Activated CD4-positive, alpha-beta T cell treated with anti-CD3 and anti-CD28 coated beads, Interleukin-2, amount 50 U/mL, for 4 hours (primary cell): ENCODE measurements at regions not wholly inside any gene's neighbourhood (a gene's known extent, or its start where the extent isn't known, plus 50 kb on each side); places are given as distances from the start of the nearest gene placed in this dataset.

ENCODE experiments used
- DNase-seq, 2 experiments: peaks; one replicate each; pipeline ENCODE4 v3.0.0-alpha.2; 2020

DNA sequence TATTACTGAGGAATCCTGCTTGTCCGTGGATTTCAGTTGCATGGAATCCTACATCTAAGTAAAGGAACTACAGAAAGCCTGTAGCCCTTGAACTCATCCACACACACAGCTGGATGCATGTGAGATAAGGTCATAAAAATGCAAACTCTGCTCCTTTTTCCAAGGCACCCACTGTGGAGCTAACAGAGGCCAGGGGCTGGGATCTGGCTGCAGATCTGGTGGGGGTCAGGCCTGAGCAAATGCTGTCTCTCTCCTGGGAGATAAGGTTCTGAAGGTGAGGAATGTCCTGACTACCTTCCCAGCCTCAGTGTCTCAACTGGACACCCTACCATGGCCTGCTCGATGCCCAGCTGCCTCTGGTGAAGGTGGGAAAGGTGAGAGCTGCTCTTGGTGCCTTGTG lies 321.5 kb downstream of the LRFN2 start:
- no peak for DNase-seq

DNA sequence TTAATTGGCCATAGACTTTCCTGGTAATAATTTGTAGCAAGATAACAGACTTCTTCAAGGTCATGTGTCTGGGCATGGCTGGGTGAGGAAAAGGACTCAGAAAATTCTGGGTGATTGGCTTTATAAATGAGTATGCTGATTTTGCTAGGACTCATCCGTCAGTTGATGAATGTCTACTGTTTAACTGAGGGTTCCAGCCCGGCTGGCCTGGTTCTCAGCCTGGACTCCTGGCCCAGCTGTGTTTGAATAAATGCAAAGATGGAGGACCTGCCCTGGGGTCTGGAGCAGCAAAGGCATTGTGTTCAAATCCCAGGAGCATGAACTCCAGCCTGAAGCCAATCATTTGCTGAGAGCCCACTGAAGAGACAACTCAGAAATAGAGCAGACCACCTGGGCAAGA lies 323.2 kb downstream of the LRFN2 start:
- no peak for DNase-seq

DNA sequence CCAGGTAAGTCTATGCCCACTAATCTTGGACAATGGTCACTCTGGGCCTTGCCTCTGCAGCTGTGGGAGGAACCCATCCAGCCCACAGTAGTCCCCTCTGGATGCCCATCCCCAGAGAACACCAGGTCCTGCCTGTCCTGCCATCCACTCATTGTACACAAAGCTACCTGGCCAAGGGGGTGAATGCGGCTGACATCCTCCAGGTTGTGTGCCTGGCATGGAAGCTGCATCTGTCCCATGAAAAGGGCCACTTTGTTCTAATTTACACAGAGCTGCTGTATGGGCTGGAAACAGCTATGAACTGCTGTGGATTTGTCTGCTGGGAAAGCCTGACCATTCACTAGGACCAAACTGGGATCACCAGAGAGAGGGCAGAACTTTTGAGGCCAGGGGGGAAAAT lies 324.8 kb downstream of the LRFN2 start:
- DNase-seq, result no peak

DNA sequence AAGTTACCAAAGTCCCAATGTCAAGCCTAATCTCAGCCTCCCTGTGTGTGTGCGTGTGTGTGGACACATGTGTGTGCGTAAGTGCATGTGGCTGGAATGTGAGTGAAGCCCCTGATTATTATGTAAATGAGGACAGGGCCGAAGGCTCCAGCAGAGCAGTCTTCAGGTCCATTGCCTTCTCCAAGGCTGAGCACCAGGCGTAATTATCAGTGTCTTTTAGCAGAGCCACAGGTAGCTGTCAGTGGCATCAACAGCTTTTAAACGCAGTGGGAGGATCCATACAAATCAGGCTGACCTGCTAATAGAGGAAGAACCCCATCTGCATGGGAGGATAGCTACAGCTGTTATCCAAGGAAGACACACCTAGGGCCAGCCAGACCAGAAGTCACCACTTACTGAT lies 324.3 kb upstream of the MOCS1 start:
- DNase-seq, result no peak

DNA sequence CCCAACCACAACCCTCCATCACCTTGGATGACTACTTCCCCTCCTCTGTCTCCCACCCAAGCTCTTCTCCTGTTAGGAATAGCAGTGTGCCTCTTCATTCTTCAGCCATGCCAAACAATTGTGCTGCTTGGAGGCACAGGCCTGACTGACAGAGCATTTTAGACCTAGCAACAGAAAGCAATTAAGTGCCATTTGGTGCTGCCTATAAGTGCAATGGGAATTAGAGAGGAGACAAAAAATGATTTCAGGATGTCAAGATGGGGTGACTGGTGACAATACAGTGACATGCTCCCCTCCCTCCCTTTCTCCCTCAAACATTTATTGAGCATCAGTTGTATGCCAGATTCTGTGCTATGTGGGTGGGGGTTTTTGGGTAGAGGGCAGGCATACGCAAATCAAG lies 322.6 kb upstream of the MOCS1 start:
- no peak for DNase-seq

DNA sequence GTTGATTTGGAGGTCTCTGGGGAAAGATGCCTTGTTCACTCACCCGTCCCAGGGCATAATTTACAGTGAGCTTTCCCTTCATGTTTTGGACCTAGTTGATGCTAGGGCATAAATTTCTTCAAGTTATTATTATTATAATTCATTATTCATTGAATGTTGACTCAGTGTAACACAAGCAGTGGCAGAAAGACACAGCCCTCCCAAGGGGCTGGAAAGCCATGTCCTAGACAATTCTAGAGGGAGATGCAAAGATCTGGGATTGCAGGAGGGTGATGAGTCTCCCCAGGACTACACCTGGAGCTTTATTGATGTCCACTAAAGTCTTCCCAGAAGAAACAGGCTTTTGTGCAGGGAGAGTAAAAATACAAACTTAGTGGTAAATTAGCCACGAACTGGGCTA lies 322.0 kb upstream of the MOCS1 start:
- no peak for DNase-seq

DNA sequence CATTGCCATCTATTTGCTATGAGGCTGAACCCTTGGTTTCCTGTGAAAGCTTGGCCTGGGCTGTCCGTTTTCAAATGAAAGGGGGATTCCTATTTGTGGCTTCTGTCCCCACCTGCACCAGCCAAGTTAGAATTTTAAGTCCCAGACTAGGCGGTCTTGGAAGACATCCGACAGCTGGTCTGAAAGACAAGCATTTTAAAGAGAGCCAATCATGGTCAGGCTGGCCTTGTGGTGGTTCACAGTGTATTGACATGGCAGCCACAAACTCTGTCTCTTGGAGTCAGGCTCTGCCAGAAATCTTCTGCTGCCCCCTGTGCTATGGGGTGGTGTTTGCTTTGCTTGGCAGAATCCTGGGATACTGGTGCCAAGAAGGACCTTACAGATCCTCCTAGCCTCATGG lies 319.2 kb upstream of the MOCS1 start:
- DNase-seq, result no peak

DNA sequence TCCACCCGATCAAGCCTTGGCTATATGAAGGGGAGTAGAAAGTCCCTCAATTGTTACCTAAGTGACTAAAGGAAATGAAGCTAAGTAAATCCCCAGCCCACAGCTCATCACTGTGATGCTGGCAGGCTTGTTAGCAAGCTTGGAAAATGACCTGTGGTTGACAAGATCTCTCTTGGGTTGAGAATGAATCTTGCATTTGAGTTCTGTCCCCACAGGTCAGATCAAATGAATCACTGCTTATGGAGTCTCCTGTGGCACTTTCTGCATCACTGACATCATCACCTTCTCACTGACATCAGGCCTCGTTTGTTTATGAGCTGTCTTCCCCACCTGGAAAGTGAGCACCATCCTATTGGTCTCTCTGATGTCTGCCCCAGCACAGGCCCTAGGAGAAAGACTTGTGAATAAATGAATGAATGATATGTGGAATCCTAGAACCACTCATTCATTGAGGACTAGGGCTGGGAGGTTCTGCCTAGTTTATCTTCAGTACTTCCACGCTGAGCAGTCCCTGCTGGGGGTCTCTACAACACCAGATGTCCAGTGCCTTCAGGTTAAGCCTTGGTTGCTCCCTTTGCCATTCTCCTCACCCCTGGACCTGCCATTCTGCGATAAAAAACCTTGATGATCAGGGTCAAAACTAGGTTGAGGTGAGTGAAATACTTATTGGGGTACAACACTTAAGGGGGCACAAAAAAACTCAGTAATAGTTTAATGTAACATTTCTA lies 318.4 kb upstream of the MOCS1 start:
- DNase-seq, result no peak

DNA sequence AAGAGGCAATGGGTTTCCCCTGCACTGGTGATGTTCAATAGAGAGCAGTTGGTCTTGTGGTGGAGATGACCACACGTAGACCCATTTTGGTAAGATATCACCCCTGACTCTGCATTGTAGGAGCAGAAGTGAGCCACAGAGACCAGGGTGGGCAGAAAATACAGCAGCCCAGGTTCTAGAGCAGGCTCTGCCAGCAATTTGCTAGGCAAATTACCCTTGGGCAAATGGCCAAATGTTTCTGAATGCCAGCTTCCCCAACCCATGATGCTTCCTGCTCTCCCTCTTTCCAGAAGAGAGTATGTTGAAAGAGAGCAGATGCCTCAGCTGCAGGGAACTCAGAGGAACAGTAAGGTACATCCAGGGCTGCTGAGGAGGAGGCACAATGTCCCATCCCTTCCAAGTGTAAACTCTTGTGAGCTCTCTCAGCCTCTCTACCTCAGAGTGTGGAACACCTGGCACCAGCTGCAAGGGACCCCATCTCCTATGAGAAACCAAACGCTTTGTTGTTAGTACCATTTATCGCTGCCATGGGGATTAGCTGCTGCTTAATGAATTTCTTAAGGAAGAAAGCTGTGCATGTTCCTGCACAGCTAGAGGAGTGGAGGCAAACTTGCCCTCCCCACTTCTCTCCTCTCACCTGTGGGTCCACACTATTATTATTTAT lies 317.5 kb upstream of the MOCS1 start:
- DNase-seq, result no peak

DNA sequence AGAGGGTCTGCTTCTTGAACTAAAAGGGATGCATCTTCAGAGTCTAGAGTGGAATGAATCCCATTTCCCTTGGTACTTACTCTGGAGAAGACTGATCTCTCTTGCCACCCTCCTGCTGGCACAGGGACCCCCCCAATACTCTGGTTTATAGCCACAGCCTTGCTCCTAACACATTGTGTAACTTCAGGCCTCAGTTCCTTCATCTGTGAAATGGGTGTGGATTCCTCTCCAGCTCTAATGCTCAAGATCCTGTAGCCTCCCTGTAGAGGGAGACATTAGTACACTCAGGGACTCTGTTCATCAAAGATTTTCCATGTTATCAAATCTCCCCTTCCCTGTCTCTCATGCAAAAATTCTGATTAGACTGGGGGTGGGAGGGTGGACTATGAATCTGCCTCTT lies 315.7 kb upstream of the MOCS1 start:
- DNase-seq, result no peak

DNA sequence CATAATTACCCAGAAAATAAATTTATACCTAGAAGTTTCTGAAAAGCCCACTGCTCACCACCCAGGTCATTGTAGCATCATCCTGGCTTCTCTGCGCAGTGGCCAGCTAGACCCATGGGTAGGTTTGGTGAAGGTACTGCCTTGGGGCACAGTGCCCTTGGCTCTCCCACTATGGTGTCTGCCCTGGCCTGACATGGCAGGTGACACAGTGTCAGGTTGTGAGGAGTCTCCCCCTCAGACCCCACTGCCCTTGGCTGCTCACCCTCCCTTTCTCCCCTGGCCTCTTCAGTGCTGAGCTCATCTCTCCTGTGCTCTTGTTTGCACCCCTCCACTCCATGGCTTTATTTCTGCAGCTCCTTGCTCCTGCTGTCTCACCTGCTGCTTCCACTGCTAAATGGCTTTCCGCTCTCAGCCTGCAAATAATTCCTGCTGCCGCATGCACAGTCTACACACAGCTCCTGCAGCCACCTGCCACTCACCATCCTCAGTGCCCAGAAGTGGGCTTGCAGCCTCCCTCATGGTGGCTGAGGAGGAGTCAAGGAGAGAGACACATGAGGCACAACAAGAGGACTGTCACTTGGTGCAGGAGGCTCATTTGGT lies 313.4 kb upstream of the MOCS1 start:
- DNase-seq, result no peak

DNA sequence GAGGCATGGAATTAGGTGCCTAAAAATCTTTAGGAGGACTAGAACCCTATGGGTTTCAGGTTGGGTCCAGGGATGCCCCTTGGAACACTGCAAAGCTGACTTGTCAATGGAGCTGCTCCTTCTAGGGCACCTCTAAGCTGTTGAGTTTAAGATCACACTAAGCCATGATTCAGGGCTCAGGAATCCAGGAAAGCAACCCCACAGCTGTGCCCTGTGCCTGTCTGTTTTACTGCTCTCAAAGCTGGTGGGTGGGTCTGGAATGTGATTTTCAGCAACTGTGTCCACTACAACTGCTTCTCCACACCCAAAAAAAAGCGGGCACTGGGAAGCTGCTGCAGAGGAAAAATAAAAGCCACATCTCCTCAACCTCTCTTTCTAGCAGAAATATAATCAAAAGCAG lies 310.4 kb upstream of the MOCS1 start:
- no peak for DNase-seq

DNA sequence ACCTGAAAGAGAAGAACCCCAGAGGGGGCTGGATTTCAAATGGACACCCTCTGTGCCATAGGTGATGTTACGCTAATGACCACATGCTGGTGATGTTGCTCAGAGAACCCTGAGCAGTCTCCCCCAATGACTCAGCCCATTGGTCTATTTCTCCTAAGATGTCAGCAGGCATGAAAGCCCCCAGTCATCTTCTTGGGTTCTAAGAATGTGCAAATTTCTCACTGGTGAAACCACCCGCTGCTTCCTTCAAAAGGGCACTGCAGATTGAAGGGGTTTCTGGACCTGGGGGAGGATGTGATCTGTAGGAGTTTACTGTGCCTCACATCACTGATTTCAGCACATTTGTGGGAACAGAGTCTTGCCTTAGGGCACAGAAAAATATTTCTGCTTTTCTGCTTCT lies 298.4 kb upstream of the MOCS1 start:
- DNase-seq, result no peak

DNA sequence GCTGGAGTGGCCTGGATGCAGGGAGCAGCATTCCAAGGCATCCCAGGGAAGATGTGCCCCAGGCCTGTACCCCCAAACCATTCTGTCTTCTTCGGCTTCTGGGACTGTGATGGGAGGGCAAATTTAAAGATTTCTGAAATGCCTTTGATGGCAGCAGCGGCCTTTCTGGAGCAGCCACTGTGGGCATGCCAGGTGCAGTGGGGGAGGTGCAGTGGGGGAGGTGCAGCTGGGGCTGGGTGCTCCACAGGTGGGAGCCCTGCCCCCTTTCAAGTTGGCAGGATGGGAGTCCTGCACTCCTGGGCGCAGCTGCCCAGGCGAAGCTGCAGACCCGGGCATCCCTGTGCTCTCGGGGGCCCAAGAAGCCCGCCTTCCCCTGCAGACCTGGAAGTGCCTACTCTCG lies 293.5 kb upstream of the MOCS1 start:
- no peak for DNase-seq

DNA sequence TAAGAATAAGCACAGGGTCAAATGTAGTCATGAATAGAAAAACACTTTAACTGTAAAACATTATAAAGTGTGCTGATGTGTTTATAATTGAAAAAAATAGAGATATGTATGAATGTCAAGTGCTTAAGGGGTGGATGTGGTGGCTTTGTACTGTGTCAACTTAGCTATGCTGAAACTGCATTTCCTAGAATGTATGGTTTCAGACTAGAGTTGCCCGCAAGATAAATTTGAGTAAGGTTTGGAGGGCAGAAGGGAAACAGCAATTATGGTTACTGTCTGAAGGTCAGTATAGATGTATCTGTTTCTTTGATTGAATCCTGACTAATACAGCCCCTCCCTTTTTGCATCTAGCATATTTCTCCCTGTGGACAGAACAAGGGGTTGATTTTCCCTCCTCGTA lies 288.1 kb upstream of the MOCS1 start:
- DNase-seq, result no peak

DNA sequence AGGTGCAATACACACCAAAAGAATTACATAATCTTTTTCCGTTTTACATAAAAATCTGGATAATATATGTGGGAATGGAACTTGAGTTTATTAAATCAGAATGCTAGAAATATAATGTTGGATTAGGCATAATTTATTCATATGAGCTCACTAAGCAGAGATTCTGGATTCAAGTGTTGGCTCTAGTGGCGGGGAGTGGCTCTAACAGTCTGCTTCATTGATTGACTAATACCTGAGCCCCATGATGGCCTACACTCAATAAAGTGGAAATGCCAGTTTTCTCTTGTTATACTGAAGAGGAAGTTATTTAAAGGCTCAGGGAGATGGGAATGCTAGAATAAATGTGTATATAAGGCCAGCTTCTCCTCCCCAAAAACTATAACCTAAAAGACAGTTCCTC lies 285.5 kb upstream of the MOCS1 start:
- DNase-seq, result no peak

DNA sequence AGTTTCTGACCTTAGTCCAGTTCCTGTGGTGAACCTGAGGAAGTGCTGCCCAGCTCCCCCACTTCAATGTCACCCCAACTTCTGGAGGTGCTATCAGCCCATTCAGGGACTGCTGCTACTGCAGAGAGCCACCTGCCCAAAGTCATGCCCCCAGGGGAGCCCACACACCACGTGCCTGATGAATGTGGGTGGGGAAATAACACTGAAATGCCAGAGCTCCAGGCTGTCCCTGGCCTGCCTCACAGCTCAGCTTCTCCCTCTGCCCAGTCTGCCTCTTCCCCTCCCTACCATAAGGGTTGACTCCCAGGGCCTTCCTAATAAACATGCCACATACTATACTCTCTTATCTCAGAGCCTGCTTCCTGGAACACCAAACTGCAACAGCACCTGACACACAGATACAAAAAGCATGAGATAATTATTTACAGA lies 276.4 kb upstream of the MOCS1 start:
- no peak for DNase-seq

DNA sequence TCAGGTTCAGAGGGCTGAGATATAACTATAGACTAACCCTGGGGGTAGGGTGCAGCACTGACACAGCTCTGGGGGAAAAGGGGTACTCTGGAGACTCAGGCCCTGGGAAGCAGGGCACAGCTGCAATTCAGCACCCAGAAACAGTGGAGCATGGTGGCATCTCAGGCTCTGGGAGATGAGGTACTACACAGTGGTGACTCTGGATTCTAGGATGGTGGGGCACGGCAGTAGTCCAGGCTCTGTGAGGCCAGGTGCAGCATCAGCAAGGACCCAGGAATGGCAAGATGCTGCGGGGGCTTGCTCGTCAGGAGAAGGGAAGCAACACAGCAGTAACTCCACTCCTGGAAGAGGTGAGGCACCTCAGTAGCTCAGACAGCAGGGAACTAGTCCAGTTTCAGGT lies 271.5 kb upstream of the MOCS1 start:
- no peak for DNase-seq

DNA sequence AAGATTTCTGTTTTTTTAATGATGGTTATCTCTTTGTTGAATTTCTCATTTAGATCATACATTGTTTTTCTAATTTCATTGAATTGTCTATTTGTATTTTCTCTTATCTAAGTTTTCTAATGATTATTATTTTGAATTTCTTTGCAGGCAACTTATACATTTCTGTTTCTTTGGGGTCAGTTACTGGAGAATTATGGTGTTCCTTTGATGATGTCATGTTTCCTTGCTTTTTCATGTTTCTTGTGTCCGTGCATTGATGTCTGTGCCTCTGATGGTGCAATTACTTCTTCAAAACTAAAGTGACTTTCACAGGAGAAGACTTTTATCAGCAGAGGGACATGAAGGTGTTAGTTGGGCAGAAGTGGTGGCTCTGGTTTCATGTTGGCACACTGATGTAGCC lies 270.7 kb upstream of the MOCS1 start:
- DNase-seq, result no peak

DNA sequence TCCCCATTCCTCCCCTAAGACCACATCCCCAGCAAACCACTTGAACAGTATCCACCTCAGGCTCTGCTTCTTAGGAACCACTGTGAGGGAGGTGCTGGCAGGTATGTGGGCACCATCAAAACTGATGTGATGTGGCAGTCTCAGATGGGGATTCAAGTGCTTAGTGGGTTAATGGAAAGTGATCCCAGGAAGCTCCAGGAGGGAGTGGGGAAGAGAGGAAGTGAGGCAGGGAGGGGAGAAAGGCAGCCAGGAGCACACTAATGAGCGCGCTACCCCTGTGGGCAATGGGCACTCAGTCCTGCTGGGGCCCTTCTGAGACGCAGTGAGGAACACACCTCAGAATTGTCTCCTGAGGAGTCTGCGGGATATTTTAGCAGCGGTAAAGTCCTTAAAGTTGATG lies 263.1 kb upstream of the MOCS1 start:
- no peak for DNase-seq

DNA sequence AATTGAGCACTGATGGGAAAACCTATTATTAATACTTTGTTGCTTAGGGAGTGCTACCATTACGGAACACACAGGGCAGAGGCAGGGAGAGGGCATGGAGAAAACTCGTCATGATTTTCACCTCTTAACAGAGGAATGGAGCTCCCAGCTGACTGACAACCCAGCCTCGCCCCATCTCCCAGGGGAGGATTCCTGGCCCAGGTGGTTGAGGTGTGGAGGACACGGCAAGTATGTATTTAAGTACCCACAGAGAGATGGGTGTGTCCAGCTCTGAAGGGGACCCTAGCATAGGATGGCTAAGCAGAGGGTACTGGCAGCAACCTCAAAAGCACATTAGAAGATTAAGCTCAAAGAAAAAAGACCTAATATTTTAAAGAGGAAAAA lies 261.9 kb upstream of the MOCS1 start:
- DNase-seq, result no peak

DNA sequence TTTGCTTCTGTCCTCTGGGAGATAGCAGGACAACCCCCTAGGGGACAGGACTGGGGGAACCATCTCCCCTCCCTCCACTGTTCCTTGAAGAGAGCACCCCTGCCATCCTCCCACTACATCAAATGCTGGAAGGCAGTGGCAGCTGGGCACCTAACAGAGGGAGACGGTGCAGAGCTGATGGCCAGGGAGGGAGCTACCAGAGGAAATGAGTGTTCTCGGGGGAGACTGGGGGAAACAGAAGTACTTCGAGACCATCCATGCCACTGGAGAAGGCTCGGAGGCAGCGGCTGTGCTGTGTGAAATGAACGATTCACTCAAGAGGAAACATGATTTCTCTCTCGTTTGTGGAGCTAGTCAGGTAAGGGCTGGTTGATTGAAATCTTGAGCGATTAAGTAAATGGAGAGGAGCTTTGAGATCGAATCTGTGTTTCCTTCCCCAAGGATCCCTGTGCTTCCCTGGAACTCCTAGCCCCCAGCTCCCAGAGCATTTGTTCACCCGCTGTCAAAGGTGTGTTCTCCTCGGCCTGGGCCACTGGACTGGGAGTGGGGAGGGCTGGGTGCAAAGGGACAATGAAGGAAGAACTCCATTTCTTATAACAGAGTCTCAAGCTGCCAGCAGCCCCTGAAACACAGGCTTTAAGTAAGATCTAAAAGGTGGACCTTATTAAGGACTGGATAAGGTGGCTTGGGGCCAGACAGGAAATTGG lies 261.3 kb upstream of the MOCS1 start:
- no peak for DNase-seq

DNA sequence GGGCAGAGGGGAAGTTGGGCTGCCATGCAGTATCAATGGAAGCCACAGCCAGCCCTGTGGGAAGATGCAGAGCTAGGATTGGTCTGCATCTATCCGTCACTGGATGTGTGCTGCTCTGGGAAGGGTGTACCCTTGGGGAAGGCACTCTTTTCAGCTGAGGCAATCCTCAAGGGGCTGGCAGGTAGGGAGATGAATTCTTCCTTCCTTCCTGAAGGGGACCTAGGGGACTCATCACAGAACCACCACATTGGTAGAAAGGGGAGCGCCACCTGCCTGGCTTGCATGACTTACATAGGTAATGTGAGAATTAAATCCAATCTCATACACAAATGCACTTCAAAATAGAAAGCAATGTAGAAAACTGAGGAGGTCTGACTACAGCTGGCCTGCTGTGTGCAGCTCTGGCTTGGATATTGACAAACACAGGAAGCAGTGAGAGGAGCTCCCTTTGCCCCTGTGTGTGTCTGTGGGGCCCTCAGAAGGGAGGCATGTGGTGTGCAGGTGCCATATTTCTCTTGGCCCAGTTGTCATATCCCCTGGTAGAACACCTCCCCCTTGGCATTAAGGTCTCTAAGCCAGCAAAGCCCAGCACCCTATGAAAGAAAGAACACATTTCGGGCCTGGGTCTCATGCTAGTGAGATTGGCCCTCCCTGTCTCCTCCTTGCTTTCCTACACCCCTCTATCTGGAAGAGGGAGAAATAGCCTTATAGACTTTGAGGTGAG lies 260.3 kb upstream of the MOCS1 start:
- DNase-seq, result no peak
